HG03108 (cell line): ENCODE measurements at regions not wholly inside any gene's neighbourhood (a gene's known extent, or its start where the extent isn't known, plus 50 kb on each side); places are given as distances from the start of the nearest gene placed in this dataset.

Experiments used
- ATAC-seq: cut with Tn5 transposase; IDR thresholded peaks from one replicate; pipeline ENCODE4 v1.9.1; 2021; ENCODE audit warnings: moderate library complexity; ENCODE audit not compliant: unreplicated experiment

GRCh38 chr6:159118924-159119323 lies 50.3 kb upstream of the FNDC1 start:
- ATAC-seq: no peak

- ATAC-seq: no peak
Measured at GRCh38 chr6:159117563-159117962, 51.6 kb upstream of the FNDC1 start.

- no peak for ATAC-seq
Measured at GRCh38 chr6:159117046-159117445, 52.2 kb upstream of the FNDC1 start.

GRCh38 chr6:159116343-159116742 lies 52.9 kb upstream of the FNDC1 start:
- ATAC-seq: no peak

- no peak for ATAC-seq
Measured at GRCh38 chr6:159114569-159114968, 54.6 kb upstream of the FNDC1 start.

GRCh38 chr6:159113223-159113622 lies 56.0 kb upstream of the FNDC1 start:
- no peak for ATAC-seq

GRCh38 chr6:159112714-159113113 lies 56.5 kb upstream of the FNDC1 start:
- ATAC-seq: no peak

GRCh38 chr6:159110748-159111147 lies 58.5 kb upstream of the FNDC1 start:
- ATAC-seq: no peak

- ATAC-seq: no peak
Measured at GRCh38 chr6:159110013-159110412, 59.2 kb upstream of the FNDC1 start.

- no peak for ATAC-seq
Measured at GRCh38 chr6:159109391-159109790, 59.8 kb upstream of the FNDC1 start.

GRCh38 chr6:159108426-159108985 lies 60.7 kb upstream of the FNDC1 start:
- ATAC-seq: no peak

- ATAC-seq: peak; percentile 34
Measured at GRCh38 chr6:159107451-159108260, 61.5 kb upstream of the FNDC1 start.

GRCh38 chr6:159106627-159107241 lies 61.9 kb upstream of the TAGAP start:
- ATAC-seq: peak; percentile 75

GRCh38 chr6:159105716-159106115 lies 60.9 kb upstream of the TAGAP start:
- ATAC-seq: no peak

GRCh38 chr6:159104931-159105330 lies 60.1 kb upstream of the TAGAP start:
- ATAC-seq: no peak

- ATAC-seq: peak; percentile 44
Measured at GRCh38 chr6:159104163-159104925, 59.6 kb upstream of the TAGAP start.

- ATAC-seq: no peak
Measured at GRCh38 chr6:159103396-159104162, 58.8 kb upstream of the TAGAP start.

- no peak for ATAC-seq
Measured at GRCh38 chr6:159102373-159103160, 57.8 kb upstream of the TAGAP start.

- ATAC-seq: no peak
Measured at GRCh38 chr6:159101656-159102055, 56.9 kb upstream of the TAGAP start.
